ENCODE measurements at regions not wholly inside any gene's neighbourhood (a gene's known extent, or its start where the extent isn't known, plus 50 kb on each side); places are given as distances from the start of the nearest gene placed in this dataset.

DNA sequence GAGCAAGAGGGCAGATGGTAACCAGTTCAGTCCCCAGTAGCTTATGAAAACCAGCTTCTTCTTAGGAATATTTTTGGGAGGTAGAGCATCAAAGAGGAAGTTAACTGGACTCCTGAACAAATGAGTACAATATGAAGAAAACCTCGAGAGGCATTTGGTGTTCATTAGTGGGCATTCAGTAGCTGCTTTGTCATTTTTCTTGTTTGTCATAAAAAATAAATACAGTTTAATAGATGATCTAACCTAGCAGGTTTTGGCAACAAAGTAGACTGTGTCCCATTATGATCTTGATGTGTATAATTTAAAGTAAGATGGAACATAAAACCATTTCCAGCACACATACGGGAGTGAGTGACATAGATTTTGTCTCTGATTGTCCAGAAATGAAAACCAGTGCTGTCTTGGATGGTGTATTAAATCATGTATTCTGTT lies 173.1 kb downstream of the HS3ST3A1 start:
- H3K27me3 ChIP-seq = no peaks in the 10 kb centered on the region
- no peak for DNase-seq
- no peak overlapping the region for H3K27ac ChIP-seq
- intact Hi-C loops (cut with DNase I) = no loop called here
- WGBS, 2 donors = 43 to 57% methylated on average over 2 of the region's 2 CpGs
- TF ChIP-seq, protein P1, sequence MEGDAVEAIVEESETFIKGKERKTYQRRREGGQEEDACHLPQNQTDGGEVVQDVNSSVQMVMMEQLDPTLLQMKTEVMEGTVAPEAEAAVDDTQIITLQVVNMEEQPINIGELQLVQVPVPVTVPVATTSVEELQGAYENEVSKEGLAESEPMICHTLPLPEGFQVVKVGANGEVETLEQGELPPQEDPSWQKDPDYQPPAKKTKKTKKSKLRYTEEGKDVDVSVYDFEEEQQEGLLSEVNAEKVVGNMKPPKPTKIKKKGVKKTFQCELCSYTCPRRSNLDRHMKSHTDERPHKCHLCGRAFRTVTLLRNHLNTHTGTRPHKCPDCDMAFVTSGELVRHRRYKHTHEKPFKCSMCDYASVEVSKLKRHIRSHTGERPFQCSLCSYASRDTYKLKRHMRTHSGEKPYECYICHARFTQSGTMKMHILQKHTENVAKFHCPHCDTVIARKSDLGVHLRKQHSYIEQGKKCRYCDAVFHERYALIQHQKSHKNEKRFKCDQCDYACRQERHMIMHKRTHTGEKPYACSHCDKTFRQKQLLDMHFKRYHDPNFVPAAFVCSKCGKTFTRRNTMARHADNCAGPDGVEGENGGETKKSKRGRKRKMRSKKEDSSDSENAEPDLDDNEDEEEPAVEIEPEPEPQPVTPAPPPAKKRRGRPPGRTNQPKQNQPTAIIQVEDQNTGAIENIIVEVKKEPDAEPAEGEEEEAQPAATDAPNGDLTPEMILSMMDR (IDR thresholded peaks at IDR 0.05) = no peak
- no peak for TF ChIP-seq POLR2A (IDR thresholded peaks at IDR 0.05)
- H3K9me3 ChIP-seq = no peaks in the 10 kb centered on the region
- no peak overlapping the region for H3K4me3 ChIP-seq
- H3K4me1 ChIP-seq = no peaks in the 10 kb centered on the region
- H3K36me3 ChIP-seq = no peaks in the 10 kb centered on the region

DNA sequence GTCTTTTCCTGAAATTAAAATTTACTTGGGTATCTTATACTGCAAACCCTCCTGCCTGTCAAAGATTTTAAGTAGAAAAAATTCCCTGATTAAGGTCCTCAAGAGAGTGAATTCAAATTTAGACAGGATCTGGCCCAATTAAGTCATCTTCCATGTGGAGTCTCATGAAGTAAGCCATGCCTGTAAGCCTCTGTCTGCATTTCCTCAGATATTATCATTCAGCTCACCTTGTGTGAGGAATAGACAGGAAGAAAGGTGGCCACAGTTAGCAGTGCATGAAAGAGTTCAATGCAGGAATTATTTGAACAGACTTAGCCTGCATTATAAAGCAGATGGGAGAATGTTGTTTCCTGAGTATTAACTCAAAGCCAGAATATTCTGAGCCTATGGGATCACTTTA lies 174.7 kb downstream of the HS3ST3A1 start:
- Histone ChIP-seq H3K27ac (no peak overlapping the region), H3K9me3 (no peaks in the 10 kb centered on the region), H3K27me3 (no peaks in the 10 kb centered on the region), H3K4me1 (no peaks in the 10 kb centered on the region), H3K4me3 (no peak overlapping the region), H3K36me3 (no peaks in the 10 kb centered on the region)
- TF ChIP-seq, protein P1 (IDR thresholded peaks at IDR 0.05) = no peak
- TF ChIP-seq POLR2A (IDR thresholded peaks at IDR 0.05) = no peak
- no peak for DNase-seq
- intact Hi-C loops (cut with DNase I) = no loop called here

DNA sequence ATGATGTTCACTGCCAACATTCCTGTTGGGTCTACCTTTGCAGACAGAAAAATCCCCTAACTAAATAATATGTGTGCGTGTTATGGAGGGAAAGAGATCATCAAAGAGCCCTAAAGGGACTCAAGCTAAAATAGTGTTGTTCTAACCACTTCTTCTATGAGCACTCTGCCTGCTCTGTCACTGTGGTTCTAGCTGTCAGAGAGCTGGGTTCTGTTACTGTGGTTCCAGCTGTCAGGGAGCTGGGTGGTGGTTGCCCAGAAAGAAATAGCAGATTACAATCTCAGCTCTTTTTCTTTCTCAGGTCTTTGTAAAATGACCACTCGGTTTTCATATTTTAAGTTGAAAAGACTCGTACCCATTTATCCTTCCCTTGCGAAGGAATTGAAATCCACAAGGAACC lies 176.3 kb downstream of the HS3ST3A1 start:
- Histone ChIP-seq H3K4me3 (no peak overlapping the region), H3K27me3 (no peaks in the 10 kb centered on the region), H3K27ac (no peak overlapping the region), H3K36me3 (no peaks in the 10 kb centered on the region), H3K9me3 (no peaks in the 10 kb centered on the region), H3K4me1 (peaks cover 0 to 5% (median 0%) of the 10 kb centered on the region in 3 donors)
- TF ChIP-seq, protein P1 (IDR thresholded peaks at IDR 0.05) = no peak
- TF ChIP-seq POLR2A (IDR thresholded peaks at IDR 0.05) = no peak
- no peak for DNase-seq
- WGBS, 2 donors = 87 to 93% methylated on average over 4 of the region's 4 CpGs
- intact Hi-C loops (cut with DNase I) = no loop called here

DNA sequence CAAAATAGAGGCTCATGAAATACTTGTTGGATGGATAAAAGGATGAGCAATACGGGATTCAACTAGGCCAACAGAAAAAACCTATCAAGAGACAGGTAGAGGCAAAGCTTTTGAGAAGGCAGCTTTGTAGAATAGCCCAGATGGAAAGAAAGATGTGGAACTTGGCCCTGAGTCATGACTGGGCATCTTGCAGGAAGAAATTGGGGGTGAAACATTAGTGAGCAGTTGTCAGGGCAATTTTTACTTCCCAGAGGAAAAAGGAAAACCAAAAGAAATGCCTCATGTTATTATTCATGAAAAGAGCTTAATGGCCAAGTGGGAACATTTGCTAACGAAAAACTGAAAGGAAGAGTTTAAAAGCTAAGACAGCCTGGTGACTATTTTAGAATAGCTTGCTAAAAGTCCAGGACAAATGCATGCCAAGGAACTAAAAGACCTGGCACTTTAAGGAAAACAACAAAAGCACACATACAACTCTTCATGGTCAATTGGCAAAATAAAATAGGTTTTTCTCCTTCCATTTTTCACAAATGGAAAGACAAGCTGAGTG lies 180.1 kb downstream of the HS3ST3A1 start:
- H3K9me3 ChIP-seq = no peaks in the 10 kb centered on the region
- no peak overlapping the region for H3K27ac ChIP-seq
- intact Hi-C loops (cut with DNase I) = no loop called here
- no peak for DNase-seq
- H3K27me3 ChIP-seq = peaks cover 0 to 8% (median 0%) of the 10 kb centered on the region in 4 donors
- no peaks in the 10 kb centered on the region for H3K36me3 ChIP-seq
- WGBS, 2 donors = 35 to 45% methylated on average over 2 of the region's 2 CpGs
- H3K4me3 ChIP-seq = no peak overlapping the region
- TF ChIP-seq POLR2A (IDR thresholded peaks at IDR 0.05) = no peak
- TF ChIP-seq, protein P1 (IDR thresholded peaks at IDR 0.05) = no peak
- H3K4me1 ChIP-seq = peaks cover 0 to 5% (median 0%) of the 10 kb centered on the region in 3 donors

DNA sequence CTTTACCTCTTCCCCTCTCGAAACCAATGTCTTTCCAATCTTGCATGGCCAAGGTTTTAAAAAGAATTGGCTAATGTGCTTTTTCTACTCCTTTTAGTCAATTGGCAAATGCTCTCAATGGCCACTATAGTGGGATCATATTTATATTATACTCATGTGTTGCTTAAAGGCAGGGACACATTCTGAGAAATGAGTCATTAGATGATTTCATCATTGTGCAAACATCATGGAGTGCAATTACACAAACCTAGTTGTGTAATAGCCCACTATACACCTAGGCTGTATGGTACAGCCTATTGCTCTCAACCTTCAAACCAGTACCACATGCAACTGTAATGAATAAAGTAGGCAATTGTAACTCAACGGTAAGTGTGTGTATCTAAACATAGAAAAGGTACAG lies 180.9 kb downstream of the HS3ST3A1 start:
- 44 to 47% methylated on average over 2 of the region's 2 CpGs for WGBS, 2 donors

More for the DNA sequence above, 180.9 kb downstream of the HS3ST3A1 start:
- no peaks in the 10 kb centered on the region for H3K9me3 ChIP-seq
- H3K36me3 ChIP-seq = no peaks in the 10 kb centered on the region
- TF ChIP-seq, protein P1 (IDR thresholded peaks at IDR 0.05) = no peak
- TF ChIP-seq POLR2A (IDR thresholded peaks at IDR 0.05) = no peak
- H3K27me3 ChIP-seq = peaks cover 0 to 15% (median 0%) of the 10 kb centered on the region in 4 donors
- H3K4me3 ChIP-seq = no peak overlapping the region
- intact Hi-C loops (cut with DNase I) = no loop called here
- no peak overlapping the region for H3K27ac ChIP-seq
- DNase-seq = no peak
- peaks cover 0 to 5% (median 4%) of the 10 kb centered on the region in 3 donors for H3K4me1 ChIP-seq

Data from esophagus squamous epithelium (tissue), 5 donors.